ENCODE measurements at regions not wholly inside any gene's neighbourhood (a gene's known extent, or its start where the extent isn't known, plus 50 kb on each side); places are given as distances from the start of the nearest gene placed in this dataset.

DNA sequence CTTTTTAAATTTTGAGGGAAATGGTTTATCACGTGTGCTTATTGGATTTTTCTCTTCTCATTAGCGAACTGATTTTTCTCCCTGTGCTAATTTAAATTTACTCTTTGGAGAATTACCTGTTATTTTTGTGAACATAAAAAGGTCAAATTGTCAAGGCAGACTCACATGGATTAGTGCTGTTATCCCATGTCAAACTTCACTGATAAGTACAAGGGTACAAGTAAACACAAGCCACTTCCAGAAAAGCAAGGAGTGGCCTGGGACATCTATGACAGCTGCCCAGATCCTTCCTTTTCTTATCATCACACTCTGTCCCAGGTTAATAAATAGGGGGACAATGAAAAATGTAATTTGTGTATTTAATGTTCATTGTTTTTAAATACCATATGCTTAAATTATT, 901.2 kb downstream of the LTN1 start:
- no peak overlapping the region for H3K4me3 ChIP-seq
- TF ChIP-seq, protein P1, sequence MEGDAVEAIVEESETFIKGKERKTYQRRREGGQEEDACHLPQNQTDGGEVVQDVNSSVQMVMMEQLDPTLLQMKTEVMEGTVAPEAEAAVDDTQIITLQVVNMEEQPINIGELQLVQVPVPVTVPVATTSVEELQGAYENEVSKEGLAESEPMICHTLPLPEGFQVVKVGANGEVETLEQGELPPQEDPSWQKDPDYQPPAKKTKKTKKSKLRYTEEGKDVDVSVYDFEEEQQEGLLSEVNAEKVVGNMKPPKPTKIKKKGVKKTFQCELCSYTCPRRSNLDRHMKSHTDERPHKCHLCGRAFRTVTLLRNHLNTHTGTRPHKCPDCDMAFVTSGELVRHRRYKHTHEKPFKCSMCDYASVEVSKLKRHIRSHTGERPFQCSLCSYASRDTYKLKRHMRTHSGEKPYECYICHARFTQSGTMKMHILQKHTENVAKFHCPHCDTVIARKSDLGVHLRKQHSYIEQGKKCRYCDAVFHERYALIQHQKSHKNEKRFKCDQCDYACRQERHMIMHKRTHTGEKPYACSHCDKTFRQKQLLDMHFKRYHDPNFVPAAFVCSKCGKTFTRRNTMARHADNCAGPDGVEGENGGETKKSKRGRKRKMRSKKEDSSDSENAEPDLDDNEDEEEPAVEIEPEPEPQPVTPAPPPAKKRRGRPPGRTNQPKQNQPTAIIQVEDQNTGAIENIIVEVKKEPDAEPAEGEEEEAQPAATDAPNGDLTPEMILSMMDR (IDR thresholded peaks at IDR 0.05) = no peak
- no peak for DNase-seq (ENCODE audit: low spot score)
- H3K27ac ChIP-seq = no peak overlapping the region

DNA sequence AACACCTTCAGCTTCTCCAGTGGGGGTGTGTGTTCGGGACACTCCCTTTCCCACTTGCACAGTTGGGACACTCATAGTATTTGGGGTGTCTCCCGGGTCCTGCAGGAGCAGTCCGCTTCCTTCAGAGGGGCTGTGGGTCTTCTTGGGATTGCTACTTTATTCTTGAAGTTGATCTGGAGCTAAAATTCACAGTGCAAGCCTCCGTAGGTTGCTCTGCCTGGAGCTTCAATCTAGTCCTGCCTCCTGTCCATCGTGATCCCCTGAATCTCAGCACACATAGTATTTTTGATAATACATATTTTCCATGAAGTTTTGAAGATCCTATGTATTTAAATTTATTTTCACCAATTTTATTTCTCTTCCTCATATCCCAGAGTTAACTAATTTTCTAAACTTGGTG, 902.1 kb downstream of the LTN1 start:
- TF ChIP-seq, protein P1 (IDR thresholded peaks at IDR 0.05) = no peak
- Histone ChIP-seq H3K4me3 (peak overlapping the region; percentile 36), H3K27ac (peak overlapping the region in 1 of 2 donors; percentile 50)
- no peak for DNase-seq (ENCODE audit: low spot score)

DNA sequence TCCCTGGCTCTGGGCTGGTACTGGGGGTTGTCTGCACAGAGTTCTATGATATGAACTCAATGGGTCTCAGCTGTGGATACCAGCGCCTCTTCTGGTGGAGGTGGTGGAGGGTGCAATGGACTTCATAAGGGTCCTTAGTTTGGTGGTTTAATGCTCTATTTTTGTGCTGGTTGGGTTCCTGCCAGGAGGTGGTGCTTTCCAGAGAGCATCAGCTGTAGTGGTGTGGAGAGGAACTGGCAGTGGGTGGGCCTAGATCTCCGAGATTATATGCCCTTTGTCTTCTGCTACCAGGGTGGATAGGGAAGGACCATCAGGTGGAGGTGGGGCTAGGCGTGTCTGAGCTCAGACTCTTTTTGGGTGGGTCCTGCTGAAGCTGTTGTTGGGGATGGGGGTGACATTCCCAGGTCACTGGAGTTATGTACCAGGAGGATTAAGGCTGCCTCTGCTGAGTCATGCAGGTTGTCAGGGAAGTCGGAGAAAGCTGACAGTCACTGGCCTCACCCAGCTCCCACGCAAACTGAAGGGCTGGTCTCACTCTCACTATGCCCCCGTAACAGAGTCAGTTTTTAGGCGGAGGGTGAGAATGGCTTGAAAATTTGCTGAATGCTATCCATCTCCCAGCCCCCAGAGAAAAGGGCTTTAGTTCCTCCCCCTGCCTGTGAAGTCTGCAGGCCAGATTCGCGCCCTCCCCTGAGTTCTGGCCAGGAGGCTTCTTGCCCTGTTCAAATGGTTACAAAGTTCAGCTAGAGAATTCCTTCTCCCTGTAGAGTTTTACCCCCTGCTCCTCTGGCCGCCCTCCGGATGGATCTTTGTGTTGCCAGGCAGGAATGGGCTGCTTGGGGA, 902.9 kb downstream of the LTN1 start:
- DNase-seq (ENCODE audit: low spot score) = no peak
- Histone ChIP-seq H3K4me3 (peak overlapping the region; percentile 36), H3K27ac (peak overlapping the region in 1 of 2 donors; percentile 50)
- TF ChIP-seq, protein P1 (IDR thresholded peaks at IDR 0.05) = no peak

DNA sequence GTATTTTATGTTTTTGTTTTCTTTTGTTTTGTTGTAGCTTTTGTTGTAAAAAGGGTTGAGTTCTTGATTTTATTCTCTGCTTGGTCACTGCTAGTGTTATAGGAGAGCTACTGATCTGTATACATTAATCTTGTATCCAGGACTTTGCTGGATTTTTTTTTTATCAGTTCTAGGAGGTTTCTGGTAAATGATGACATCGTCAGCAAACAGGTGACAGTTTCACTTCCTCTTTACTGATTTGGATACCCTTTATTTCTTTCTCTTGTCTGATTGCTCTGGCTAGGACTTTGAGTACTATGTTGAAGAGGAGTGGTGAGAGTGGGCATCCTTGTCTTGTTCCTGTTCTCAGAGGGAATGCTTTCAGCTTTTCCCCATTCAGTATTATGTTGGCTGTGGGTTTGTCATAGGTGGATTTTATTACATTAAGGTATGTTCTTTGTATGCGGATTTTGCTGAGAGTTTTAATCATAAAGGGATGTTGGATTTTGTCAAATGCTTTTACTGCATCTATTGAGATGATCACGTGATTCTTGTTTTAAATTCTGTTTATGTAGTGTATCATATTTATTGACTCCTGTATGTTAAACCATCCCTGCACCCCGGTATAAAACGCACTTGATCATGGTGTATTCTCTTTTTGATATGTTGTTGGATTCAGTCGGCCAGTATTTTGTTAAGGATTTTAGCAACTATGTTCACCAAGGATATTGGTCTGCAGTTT, 905.7 kb downstream of the LTN1 start:
- no peak overlapping the region for H3K27ac ChIP-seq
- TF ChIP-seq, protein P1 (IDR thresholded peaks at IDR 0.05) = no peak
- H3K4me3 ChIP-seq = no peak overlapping the region
- DNase-seq (ENCODE audit: low spot score) = no peak

DNA sequence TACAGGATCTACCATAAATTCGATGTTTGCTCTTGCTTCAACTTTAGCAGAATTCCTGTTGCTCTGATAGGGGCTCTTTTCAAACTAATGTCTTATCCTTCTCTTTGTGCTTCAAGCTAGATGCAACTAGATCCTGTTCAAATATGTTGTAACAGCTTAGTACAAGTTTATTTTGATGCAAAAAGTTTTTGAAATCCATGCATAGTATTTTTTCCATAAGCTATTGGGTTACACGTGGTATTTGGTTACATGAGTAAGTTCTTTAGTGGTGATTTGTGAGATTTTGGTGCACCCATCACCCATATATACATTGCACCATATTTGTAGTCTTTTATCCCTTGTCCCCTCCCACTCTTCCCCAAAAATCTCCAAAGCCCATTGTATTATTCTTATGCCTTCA, 907.7 kb downstream of the LTN1 start:
- Histone ChIP-seq H3K27ac (no peak overlapping the region), H3K4me3 (no peak overlapping the region)
- TF ChIP-seq, protein P1 (IDR thresholded peaks at IDR 0.05) = no peak
- no peak for DNase-seq (ENCODE audit: low spot score)

DNA sequence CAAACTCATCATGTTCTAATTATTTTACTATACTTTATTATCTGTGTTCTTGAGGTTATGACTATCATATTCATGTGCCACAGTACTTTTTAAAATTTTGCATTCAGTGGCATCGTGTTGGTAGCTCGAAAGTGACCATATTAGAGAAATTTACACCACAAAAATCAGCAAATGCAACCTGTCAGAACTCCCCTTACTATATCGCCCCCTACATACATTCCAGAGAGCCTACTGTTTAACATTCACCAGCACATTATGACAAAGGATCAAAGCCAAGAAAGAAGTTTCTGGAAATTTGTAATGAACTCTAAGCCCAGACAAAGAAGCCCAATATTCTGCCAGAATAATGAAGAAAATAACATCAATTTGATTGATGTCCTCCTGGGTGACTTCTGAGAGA, 909.3 kb downstream of the LTN1 start:
- DNase-seq (ENCODE audit: low spot score) = no peak
- Histone ChIP-seq H3K4me3 (no peak overlapping the region), H3K27ac (no peak overlapping the region)
- TF ChIP-seq, protein P1 (IDR thresholded peaks at IDR 0.05) = no peak

All from coronary artery (tissue), 2 donors.